ENCODE measurements at regions not wholly inside any gene's neighbourhood (a gene's known extent, or its start where the extent isn't known, plus 50 kb on each side); places are given as distances from the start of the nearest gene placed in this dataset.

DNA sequence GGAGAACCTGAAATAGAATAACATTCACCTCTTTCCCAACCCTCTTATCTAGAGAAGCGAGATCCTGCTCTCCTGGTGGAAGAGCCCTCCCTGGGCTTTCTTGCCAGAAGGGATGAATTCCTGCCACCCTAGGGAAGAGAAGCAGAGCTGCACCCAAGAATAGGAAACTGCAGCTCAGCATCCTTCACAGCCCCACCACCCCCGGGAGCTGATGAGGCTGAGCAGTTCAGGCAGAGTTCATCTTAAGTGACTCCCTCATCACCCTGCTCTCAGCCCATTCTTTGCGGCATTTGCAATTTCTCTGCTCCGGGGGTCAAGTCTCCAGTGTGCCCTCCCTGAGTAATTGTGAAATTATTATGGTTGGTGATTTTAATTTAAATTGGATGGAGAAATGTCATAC is 514.9 kb downstream of the BUD13 start:
- Mint-ChIP-seq H3K4me3 (no peak overlapping the region), H3K27ac (no peak overlapping the region), H3K9me3 (no peaks in the 10 kb centered on the region), H3K4me1 (ENCODE audit: low read depth) (no peaks in the 10 kb centered on the region), H3K27me3 (ENCODE audit: low read depth) (no peaks in the 10 kb centered on the region), H3K36me3 (ENCODE audit: low read depth) (no peaks in the 10 kb centered on the region)

DNA sequence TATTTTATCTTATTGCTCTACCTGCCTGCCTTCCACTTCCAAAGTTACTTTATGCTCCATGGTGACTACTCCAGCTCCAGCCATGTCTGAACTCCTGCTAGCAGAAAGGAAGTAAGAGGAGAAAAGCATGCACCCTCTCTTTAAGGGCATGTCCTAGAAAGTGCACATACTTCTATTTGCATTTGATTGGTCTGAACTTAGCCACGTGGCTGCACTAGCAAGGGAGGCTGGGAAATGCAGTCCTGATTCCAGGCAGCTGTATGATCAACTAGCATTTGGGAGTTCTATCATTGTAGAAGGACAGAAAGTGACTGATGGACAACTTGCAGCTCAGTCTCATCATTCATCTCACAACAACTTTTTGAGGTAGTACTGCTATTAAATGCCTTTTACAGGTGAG is 515.7 kb downstream of the BUD13 start:
- Mint-ChIP-seq H3K4me1 (ENCODE audit: low read depth) (no peaks in the 10 kb centered on the region), H3K36me3 (ENCODE audit: low read depth) (no peaks in the 10 kb centered on the region), H3K4me3 (no peak overlapping the region), H3K27ac (no peak overlapping the region), H3K9me3 (no peaks in the 10 kb centered on the region), H3K27me3 (ENCODE audit: low read depth) (no peaks in the 10 kb centered on the region)

DNA sequence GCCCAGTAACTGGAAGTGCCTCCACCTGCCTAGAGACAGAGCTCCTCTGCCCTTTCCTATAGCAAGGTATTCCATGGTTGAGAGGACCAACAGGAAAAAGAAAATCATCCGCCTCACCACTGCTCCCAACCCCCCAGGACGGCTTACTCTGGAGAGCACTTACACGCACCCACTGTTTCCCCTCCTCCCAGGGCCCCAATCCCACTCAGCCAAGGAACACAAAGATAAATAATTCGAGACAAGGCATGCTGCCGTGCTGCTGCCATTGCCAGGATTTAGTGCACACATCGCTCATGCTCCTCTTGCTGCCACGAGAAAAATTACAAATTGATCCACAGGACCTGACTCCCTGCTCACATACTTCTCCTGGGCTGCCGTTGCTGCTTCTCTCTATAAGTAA is 516.6 kb downstream of the BUD13 start:
- Mint-ChIP-seq H3K4me1 (ENCODE audit: low read depth) (no peaks in the 10 kb centered on the region), H3K27ac (no peak overlapping the region), H3K4me3 (no peak overlapping the region), H3K36me3 (ENCODE audit: low read depth) (no peaks in the 10 kb centered on the region), H3K9me3 (no peaks in the 10 kb centered on the region), H3K27me3 (ENCODE audit: low read depth) (no peaks in the 10 kb centered on the region)

DNA sequence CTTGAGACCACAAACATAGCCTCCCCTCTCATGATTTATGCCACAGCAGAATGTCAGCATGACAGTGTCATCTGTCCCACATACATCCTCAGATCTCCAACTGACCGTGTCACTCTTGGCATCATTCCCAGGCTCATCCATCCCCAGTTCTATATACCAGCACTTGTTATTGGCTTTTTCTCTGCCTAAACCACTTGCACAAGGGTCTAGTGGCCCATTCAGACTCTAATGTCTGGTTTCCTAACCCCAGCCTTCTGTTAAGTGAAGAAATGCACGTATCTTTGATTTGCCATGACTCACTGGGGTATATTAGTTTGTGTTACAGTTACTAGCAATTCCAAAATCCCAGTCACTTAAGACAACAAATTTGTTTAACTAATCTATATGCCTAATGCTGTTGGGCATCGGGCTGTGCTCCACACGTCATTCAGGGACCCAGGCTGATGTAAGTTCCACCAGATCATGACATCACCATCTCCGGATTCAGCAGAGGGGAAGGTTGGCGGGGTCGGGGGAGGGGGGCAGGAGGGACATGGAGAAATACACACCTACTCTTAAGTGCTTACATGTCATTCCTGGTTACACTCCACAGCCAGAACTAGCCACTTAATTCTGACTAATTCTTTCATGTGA is 517.4 kb downstream of the BUD13 start:
- no peaks in the 10 kb centered on the region for H3K36me3 Mint-ChIP-seq (ENCODE audit: low read depth)
- H3K4me1 Mint-ChIP-seq (ENCODE audit: low read depth) = no peaks in the 10 kb centered on the region
- H3K27ac Mint-ChIP-seq = no peak overlapping the region
- no peak overlapping the region for H3K4me3 Mint-ChIP-seq
- no peaks in the 10 kb centered on the region for H3K9me3 Mint-ChIP-seq
- H3K27me3 Mint-ChIP-seq (ENCODE audit: low read depth) = no peaks in the 10 kb centered on the region

DNA sequence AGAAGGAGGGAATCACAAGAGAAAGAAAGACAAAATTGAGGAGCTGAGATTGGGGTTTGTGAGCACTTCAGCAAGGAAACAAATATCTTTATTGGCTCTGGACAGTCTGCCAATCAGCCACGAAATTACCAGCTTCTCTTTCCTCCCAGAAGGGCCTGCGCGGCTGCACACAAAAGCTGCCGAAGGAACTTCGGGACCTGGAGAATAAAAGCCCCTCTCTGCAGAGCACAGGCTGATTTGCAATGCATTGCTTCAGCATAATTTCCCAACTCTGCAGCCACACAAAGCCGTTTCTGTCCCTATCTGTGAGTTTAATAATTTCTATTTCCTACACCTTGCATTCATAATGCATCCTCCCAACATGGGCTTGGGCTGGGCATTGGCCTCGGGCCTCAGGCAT is 522.6 kb downstream of the BUD13 start:
- Mint-ChIP-seq H3K9me3 (no peaks in the 10 kb centered on the region), H3K27me3 (ENCODE audit: low read depth) (no peaks in the 10 kb centered on the region), H3K27ac (no peak overlapping the region), H3K4me1 (ENCODE audit: low read depth) (no peaks in the 10 kb centered on the region), H3K4me3 (no peak overlapping the region), H3K36me3 (ENCODE audit: low read depth) (no peaks in the 10 kb centered on the region)

DNA sequence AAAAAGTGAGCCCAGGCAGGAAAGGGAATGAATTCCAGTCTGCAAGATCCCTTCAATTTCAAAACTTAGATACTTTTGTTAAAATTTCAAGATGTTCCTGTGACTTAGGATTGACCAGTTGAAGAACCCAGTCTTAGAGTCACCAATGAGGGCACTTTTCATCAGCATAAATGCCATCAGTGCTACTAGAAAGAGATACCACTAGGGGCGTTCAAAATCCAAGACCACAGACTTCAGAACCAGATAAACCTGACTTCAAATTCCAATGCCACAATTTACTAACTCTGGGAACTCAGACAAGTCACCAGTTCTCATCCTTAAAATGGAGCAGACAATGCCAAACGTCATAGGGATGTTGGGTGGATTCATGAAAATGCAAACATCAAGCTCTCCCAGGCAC is 523.2 kb downstream of the BUD13 start:
- Mint-ChIP-seq H3K9me3 (no peaks in the 10 kb centered on the region), H3K36me3 (ENCODE audit: low read depth) (no peaks in the 10 kb centered on the region), H3K27me3 (ENCODE audit: low read depth) (no peaks in the 10 kb centered on the region), H3K27ac (no peak overlapping the region), H3K4me3 (no peak overlapping the region), H3K4me1 (ENCODE audit: low read depth) (no peaks in the 10 kb centered on the region)

DNA sequence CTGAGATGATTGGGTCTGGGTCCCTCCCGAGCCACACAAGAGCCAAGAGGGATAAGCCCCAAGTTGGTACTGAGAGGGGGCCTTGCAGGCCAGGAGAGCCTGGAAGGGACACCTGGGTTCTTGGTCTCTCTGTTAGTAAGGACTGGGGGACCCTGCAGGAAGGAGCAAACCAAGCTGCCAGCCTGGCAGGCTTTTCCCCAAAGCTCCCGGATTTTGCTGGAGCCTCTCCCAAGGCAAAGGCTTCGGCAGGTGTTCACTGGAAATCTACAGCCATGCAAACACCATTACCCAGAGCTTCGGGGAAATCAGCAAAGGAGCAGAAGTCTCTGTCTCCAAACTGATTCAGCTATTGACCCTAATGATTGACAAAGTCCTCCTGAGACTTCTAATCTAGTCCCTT is 527.9 kb downstream of the BUD13 start:
- H3K36me3 Mint-ChIP-seq (ENCODE audit: low read depth) = no peaks in the 10 kb centered on the region
- H3K4me1 Mint-ChIP-seq (ENCODE audit: low read depth) = no peaks in the 10 kb centered on the region
- H3K4me3 Mint-ChIP-seq = no peak overlapping the region
- H3K27ac Mint-ChIP-seq = no peak overlapping the region
- no peaks in the 10 kb centered on the region for H3K9me3 Mint-ChIP-seq
- H3K27me3 Mint-ChIP-seq (ENCODE audit: low read depth) = no peaks in the 10 kb centered on the region

DNA sequence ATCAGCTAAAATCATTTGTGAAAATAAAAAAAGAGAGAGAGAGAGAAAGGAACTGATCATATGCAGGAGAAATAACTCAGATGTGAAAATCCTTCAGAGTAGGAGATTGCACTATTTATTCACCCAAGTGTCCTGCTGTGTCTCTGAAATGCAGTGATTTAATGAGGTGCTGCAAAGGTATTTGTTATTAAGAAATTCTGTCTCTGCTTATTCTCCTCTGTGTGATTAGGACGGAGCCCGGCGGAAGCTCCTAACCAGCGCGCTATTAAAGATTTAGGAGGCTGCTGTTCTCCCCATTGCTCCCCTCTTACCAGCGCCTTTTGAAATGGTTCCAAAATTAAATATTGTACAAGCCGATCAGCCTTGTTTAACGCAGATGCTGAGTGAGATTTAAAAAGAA is 528.3 kb downstream of the BUD13 start:
- H3K27me3 Mint-ChIP-seq (ENCODE audit: low read depth) = no peaks in the 10 kb centered on the region
- no peaks in the 10 kb centered on the region for H3K36me3 Mint-ChIP-seq (ENCODE audit: low read depth)
- H3K27ac Mint-ChIP-seq = no peak overlapping the region
- H3K4me1 Mint-ChIP-seq (ENCODE audit: low read depth) = no peaks in the 10 kb centered on the region
- no peaks in the 10 kb centered on the region for H3K9me3 Mint-ChIP-seq
- no peak overlapping the region for H3K4me3 Mint-ChIP-seq

DNA sequence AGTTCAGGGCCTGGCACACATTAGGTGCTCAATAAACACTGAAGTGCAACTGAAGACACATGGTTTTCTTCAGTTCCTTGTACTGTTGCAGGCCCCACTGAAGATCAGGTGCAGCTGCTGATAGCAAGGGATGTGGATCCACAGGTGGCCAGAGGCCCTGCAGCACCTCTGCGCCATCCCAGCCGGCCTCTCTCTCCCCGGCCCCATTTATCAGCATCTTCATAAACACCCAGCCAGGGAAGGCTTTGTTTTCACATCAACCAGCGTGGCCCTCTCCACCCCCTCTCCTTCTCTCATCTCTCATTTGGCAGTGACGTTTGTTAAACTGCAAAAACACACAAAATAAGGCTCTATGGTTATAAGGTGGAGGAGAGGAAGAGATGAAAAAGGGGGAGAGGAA is 528.8 kb downstream of the BUD13 start:
- H3K36me3 Mint-ChIP-seq (ENCODE audit: low read depth) = no peaks in the 10 kb centered on the region
- no peaks in the 10 kb centered on the region for H3K4me1 Mint-ChIP-seq (ENCODE audit: low read depth)
- H3K27me3 Mint-ChIP-seq (ENCODE audit: low read depth) = no peaks in the 10 kb centered on the region
- no peaks in the 10 kb centered on the region for H3K9me3 Mint-ChIP-seq
- no peak overlapping the region for H3K4me3 Mint-ChIP-seq
- no peak overlapping the region for H3K27ac Mint-ChIP-seq

DNA sequence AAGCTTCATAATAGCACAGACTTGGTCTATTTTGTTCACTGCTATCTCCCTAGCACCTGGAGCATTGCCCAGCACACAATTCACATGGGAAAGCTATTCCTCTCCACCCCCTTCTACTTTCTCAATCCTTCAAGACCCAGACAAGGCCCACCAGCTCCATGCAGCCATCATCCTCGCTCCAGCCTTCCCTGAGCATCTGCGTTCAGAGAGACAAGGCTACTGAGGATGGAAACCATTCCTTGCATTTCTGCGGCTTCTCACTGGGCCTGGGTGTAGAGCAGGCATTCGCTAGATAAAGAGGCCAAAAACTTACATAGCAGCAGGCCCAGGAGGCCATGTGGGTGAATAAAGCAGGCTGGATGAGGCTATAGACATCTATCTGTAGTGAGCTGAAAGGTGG is 530.8 kb downstream of the BUD13 start:
- Mint-ChIP-seq H3K4me1 (ENCODE audit: low read depth) (no peaks in the 10 kb centered on the region), H3K27ac (no peak overlapping the region), H3K27me3 (ENCODE audit: low read depth) (no peaks in the 10 kb centered on the region), H3K4me3 (no peak overlapping the region), H3K9me3 (no peaks in the 10 kb centered on the region), H3K36me3 (ENCODE audit: low read depth) (no peaks in the 10 kb centered on the region)

DNA sequence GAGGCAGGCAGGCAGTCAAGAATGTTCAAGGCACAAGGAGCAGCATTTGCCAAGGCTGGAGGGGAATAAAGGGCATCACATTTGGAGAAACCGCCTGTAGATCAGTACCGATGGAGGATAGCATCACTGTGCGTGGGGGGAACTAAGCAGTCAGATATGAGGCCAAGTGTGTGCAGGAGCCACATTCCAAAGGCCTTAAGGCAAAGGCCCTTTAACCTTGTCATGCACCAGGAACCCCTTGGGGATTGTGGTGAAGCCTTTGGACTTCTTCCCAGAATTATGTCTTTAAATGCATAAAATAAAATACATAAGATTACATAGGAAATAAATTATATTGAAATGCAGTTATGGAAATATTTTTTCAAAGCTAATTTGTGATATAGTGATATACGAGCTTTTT is 532.1 kb downstream of the BUD13 start:
- Mint-ChIP-seq H3K4me3 (no peak overlapping the region), H3K36me3 (ENCODE audit: low read depth) (no peaks in the 10 kb centered on the region), H3K27me3 (ENCODE audit: low read depth) (no peaks in the 10 kb centered on the region), H3K4me1 (ENCODE audit: low read depth) (no peaks in the 10 kb centered on the region), H3K27ac (no peak overlapping the region), H3K9me3 (no peaks in the 10 kb centered on the region)

DNA sequence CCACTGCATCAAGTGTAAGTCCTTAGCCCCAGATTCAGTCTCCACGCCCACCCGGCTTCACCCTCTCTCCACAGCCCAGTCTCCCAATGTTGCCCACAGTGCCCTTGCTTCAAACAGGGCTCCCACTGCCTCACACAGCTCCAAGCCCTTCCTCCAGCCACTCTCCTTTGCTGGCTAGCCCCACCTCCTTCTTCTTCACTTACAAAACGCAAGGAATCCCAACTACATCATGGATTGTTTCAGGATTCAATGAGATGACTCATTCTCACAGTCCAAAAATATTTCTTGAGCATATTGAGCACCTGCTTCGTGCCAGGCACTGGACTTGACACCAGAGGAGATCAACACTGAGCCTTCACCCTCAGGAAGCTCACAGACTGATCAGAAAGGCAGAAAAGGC is 533.5 kb downstream of the BUD13 start:
- Mint-ChIP-seq H3K9me3 (no peaks in the 10 kb centered on the region), H3K27ac (no peak overlapping the region), H3K27me3 (ENCODE audit: low read depth) (no peaks in the 10 kb centered on the region), H3K36me3 (ENCODE audit: low read depth) (no peaks in the 10 kb centered on the region), H3K4me3 (no peak overlapping the region), H3K4me1 (ENCODE audit: low read depth) (no peaks in the 10 kb centered on the region)

DNA sequence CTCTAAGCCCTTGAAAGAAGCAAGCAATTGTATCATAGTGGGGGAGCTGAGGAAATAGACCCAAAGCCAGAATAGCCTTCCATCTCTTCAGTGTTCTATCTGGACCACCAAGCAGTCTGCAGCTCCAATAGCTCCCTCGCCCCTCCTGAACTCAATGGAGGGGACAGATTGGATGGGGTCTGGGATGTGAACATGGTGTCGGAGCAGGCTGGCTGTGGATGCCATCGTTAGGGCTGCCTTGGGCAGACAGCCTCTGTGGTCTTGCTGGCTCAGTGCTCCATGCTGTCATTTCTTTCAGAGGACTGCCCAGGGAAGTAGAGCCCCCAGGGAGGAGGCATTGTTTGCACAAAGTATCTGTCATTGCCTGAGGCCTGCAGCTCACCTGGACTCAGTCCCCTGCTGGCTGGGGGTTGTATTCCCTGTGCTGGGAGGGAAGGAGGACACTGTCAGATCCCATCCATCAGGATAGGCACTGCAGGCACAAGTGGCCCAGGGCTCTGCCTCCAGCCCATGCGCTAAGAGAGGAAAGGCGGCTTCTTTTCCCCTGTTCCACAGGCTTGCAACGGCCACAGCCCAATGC is 537.7 kb downstream of the BUD13 start:
- H3K27ac Mint-ChIP-seq = no peak overlapping the region
- no peaks in the 10 kb centered on the region for H3K4me1 Mint-ChIP-seq (ENCODE audit: low read depth)
- H3K36me3 Mint-ChIP-seq (ENCODE audit: low read depth) = no peaks in the 10 kb centered on the region
- no peaks in the 10 kb centered on the region for H3K27me3 Mint-ChIP-seq (ENCODE audit: low read depth)
- H3K4me3 Mint-ChIP-seq = no peak overlapping the region
- H3K9me3 Mint-ChIP-seq = no peaks in the 10 kb centered on the region

DNA sequence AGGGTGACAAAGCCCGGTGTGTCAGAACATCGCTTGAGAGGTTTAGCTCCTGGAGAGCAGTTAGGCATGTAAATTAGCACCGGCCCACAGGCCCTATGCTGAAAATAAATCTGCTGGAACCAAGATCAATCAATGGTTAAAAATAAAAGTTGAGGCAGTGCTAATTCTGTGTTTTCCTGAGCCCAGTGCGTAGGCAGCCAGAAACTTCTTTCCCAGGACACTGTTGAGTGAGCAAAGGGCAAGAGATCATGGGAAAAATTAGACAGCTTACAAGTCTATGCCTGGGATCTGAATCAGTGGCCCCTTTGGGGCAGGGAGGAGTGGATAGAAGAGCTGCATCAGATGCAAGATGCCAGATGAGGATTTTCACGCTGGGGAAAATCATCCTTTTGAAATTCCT is 539.2 kb downstream of the BUD13 start:
- no peak overlapping the region for H3K27ac Mint-ChIP-seq
- H3K27me3 Mint-ChIP-seq (ENCODE audit: low read depth) = no peaks in the 10 kb centered on the region
- H3K9me3 Mint-ChIP-seq = no peaks in the 10 kb centered on the region
- no peaks in the 10 kb centered on the region for H3K36me3 Mint-ChIP-seq (ENCODE audit: low read depth)
- no peak overlapping the region for H3K4me3 Mint-ChIP-seq
- H3K4me1 Mint-ChIP-seq (ENCODE audit: low read depth) = no peaks in the 10 kb centered on the region

DNA sequence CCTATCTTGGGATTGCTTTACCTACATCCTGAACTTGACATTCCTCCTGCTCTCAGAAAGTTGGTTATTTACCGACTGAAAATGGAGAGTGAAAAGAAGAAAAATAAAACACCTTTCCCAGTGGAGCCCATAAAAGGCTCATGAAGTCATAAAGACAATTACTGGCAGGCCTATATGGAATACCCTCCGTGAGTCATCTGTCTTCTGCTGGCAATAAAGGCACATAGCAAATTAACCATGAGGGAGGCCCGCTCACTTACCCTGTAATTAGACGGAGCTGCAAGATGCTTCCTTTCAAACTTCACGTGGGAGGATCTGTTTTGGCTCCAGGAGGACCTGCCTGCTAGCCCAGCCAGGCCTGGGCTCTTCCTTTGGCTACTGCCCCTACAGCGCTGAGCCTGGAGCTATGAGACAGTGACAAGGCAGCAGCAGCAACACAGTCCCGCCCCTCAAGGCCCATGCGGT is 540.4 kb downstream of the BUD13 start:
- Mint-ChIP-seq H3K36me3 (ENCODE audit: low read depth) (no peaks in the 10 kb centered on the region), H3K4me1 (ENCODE audit: low read depth) (no peaks in the 10 kb centered on the region), H3K9me3 (no peaks in the 10 kb centered on the region), H3K27me3 (ENCODE audit: low read depth) (peaks cover 2% of the 10 kb centered on the region), H3K4me3 (no peak overlapping the region), H3K27ac (no peak overlapping the region)

DNA sequence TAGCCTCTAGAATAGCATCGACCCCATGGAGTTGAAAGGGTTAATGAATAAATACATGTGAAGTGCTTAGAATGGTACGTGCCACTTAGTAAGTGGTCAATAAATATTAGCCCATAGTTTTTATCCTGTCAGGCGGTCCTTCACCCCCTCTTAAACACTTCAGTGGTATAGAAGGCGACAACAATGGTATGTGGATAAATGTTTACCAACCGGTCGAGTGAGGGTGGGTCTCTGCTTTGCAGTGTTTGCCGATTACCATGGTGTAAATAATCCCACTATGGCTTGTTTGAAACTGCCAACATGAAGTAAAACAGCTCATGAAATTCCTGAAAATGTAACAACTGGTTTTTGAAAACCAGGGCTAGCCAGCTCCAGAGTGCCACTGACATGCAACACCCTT is 541.2 kb downstream of the BUD13 start:
- Mint-ChIP-seq H3K4me1 (ENCODE audit: low read depth) (no peaks in the 10 kb centered on the region), H3K4me3 (no peak overlapping the region), H3K27ac (no peak overlapping the region), H3K36me3 (ENCODE audit: low read depth) (no peaks in the 10 kb centered on the region), H3K27me3 (ENCODE audit: low read depth) (peaks cover 4% of the 10 kb centered on the region), H3K9me3 (no peaks in the 10 kb centered on the region)
